HG03439 (cell line): ENCODE measurements at regions not wholly inside any gene's neighbourhood (a gene's known extent, or its start where the extent isn't known, plus 50 kb on each side); places are given as distances from the start of the nearest gene placed in this dataset.

Experiments used
- ATAC-seq: cut with Tn5 transposase; IDR thresholded peaks from one replicate; pipeline ENCODE4 v1.9.1; 2021; ENCODE audit warnings: mild to moderate bottlenecking, moderate library complexity; ENCODE audit not compliant: unreplicated experiment

DNA sequence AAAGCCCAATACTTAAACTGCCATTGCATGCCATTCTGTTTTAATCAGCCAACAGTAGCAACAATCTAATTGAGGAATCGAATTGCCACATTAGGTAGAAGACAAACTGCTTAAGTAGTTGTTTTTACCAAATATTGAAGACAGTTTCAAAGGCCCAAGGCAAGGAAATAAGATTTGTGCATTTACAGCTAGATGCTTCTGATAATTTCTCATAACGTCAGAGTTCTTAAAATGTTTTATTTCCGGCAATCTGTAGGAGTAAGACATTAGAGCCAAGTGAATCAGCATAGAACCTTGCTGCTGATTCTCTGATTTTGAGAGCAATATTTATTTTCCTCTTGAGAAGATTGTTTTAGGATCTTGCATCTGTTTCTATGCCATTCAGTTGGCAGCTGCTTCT is 174.3 kb downstream of the RBM43 start:
- no peak for ATAC-seq

DNA sequence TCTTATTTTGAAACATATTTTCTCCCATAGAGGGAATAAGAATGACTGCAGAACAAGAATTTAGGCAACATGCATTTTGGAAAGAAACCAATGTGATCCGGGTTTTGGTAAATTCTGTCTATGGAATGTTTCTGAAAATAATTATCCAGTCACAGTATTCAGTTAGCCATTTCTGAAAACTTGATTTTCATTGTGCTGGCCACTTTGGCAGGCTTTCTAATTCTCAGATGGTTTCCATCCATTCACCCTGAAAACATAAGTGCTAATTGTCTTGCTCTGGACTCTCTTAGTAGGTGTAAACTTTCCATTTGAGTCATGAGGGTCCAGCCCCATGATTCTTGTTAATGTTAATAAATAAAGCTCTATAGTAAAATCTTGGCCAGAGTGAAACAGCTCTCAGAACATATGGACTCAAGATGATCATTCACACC is 176.5 kb downstream of the RBM43 start:
- no peak for ATAC-seq

DNA sequence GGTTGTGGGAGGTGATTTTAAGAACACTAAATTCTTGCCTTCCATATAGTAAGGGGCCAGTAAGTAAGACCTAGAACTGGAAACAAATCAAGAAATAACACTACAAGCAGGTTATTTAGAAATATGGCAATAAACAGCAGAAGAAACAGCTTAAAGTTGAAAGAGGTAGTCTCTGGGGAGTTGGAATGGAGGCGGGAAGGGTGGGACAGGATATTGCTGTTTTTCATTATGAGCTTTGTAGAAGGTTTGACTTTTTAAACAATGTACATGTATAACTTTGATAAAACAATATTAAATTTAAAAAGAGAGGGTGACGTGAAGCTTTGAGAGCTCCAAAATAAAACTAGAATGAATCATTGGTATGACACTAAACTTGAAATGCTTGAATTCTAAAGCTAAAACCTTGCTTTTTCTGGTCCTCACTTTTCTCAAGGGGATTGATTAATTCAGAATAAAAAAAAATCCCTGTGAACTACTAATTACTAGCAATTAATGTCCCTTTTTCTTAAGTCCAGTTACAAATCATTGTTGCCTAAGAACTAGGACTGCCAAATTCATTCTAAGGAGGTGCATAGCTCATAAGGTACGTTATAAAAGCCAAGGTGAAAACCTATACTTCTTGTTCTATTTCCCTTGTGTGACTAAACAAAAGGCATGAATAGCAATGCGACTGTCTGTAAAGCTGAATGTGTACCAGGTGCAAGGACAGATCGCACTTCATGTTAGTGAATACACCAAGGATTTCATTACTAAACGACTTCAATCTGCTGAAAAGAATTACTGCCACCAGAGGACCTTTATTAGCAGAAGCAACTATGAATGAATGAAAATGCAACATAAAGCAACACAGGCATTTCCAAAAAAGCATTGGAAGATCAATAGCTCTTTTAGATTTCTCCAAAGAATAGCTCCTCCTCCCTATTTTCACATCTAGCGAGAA is 177.5 kb downstream of the RBM43 start:
- ATAC-seq: no peak

DNA sequence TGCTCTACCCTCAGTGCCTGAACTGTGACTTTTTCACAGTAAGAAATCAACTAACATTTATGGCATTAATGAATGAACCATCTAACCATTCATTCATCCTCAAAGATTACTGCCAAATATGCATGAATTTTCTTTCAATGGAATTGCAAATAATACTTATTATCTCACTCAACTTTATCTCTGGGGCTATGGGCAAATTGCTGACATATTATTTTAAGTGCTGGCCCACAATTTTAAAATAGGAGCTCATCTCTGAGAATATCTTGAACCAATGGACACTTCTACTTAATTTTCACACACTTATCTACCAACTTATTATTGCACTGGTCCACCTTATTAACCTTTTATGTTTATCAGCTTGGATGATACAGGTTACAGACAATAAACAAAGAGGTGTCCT is 182.8 kb downstream of the RBM43 start:
- no peak for ATAC-seq

DNA sequence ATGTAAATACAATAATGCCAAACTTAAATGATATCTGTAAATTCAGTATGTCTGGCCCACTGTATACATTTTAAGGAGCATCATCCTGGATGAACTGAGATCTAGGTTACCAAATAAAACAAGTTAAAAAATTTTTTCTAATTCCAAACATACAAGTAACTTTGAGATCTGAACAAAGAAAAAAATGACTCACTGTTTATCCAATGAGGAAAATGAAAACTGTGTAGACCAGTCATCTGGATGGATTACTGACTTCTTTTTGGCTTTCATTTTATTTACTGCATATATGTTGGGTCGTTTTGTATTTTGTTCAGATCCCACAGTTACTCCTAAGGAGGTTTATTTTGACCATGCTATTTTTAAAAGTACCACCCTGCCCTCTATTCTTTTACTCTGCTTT is 189.8 kb downstream of the RBM43 start:
- no peak for ATAC-seq

GRCh38 chr2:151071382-151071781 is 190.3 kb downstream of the RBM43 start:
- no peak for ATAC-seq

- no peak for ATAC-seq
Observed at GRCh38 chr2:151070253-151070652, 191.4 kb downstream of the RBM43 start.

DNA sequence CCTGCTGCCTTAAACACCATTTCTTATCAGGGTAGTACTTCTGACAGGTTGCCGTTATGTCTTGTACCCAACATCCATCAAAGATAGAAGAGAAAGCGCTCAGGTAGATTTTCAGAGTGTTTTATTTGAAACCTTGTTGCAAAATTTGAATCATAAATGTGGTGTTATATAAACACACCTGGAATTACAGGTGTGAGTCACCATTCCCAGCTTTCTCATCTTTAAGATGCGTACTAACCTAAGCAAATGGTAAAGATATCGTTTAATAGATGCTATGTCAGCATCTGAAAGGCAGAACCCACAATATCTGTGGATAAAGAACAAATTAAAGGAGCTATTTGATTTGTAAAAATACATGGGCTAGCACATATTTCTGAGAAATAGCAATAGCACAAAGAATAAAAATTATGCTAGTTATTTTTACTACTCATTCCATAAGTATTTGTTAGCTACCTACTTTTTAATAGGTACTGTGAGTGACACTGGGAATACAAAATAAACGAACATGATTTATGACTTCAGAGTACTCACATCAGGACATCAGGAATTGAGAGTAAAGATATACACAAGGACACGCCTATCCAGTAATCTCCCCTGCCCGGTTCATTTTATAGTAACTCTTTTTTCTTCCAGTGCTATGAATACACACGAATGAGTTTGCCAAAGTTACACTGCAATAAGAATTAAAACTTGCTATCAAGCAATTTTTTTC is 193.8 kb downstream of the RBM43 start:
- ATAC-seq: no peak

GRCh38 chr2:151063271-151063670 is 198.4 kb downstream of the RBM43 start:
- ATAC-seq: no peak

GRCh38 chr2:151060287-151060686 is 201.4 kb downstream of the RBM43 start:
- ATAC-seq: no peak

DNA sequence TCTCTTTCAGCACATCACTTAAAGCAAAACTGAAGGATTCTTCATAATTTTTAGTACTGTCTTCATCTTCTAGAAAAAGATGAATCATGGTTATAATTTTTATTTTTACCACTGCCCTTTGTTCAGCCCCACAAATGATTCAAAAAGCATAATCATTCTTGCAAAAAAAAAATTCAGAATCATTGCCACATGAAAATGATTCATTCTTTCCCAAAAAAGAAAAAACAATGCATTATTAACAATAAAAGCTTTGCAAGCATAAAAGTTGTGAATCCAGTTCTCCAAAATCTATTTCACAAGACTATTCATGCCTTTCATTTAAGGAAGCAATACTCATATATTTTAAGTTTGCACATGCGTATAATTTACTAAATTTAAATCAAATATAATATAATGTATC is 204.8 kb downstream of the RBM43 start:
- no peak for ATAC-seq

- no peak for ATAC-seq
Observed at GRCh38 chr2:151053661-151053990, 208.0 kb downstream of the RBM43 start.

GRCh38 chr2:151052850-151053660 is 208.6 kb downstream of the RBM43 start:
- no peak for ATAC-seq

- ATAC-seq: peak; percentile 90
Observed at GRCh38 chr2:151051574-151052220, 210.0 kb downstream of the RBM43 start.

- ATAC-seq: no peak
Observed at GRCh38 chr2:151049746-151050145, 211.9 kb downstream of the RBM43 start.

GRCh38 chr2:151048331-151049054 is 213.2 kb downstream of the RBM43 start:
- no peak for ATAC-seq

- ATAC-seq: no peak
Observed at GRCh38 chr2:151043484-151043883, 218.2 kb downstream of the RBM43 start.

GRCh38 chr2:151042964-151043363 is 218.7 kb downstream of the RBM43 start:
- no peak for ATAC-seq

DNA sequence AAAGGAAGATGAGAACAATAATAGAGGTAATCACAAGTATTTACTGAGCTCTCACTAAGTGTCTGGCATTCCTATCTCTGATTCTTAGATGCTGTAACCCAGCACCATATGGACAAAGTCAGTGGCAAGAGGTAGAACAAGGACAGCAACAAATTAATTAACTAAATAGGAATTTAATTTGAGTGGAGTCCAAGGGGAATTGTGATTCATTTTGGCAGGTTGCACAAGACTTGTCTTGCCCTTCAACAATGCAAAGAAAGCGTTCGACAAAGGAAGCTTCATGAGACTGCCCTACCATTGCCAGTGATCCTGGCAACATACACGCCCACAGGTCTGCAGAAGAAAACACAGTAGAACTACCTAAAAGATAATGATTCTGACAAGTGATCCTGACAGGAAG is 221.6 kb downstream of the RBM43 start:
- ATAC-seq: no peak

- no peak for ATAC-seq
Observed at GRCh38 chr2:151038516-151038915, 223.1 kb downstream of the RBM43 start.
